Kidney (tissue), 13 donors: ENCODE measurements at regions not wholly inside any gene's neighbourhood (a gene's known extent, or its start where the extent isn't known, plus 50 kb on each side); places are given as distances from the start of the nearest gene placed in this dataset.

Experiments
- DNase-seq, 5 donors: peaks; one replicate each; pipeline ENCODE4 v3.0.0-alpha.2; 2013 to 2020
- FAIRE-seq: peaks from 2 replicates; lab custom pipeline; 2012; peaks lifted over from hg19 to GRCh38; lab: Jason Lieb, UNC
- H3K27ac ChIP-seq, 2 donors: one replicate each; pipeline ENCODE4 v1.7.0; 2013; ENCODE audit warnings: low read depth in 2 of 2, low read length in 2 of 2, inconsistent platforms in 1 of 2
- H3K27me3 ChIP-seq: one replicate; pipeline ENCODE4 v1.7.1; 2013; ENCODE audit warnings: low read length, inconsistent platforms; ENCODE audit not compliant: control insufficient read depth, insufficient read depth
- H3K36me3 ChIP-seq, 3 donors: one replicate each; pipeline versions ENCODE4 v1.7.0 to v1.7.1; 2013; ENCODE audit warnings: low read length in 3 of 3, control low read depth in 1 of 3, inconsistent platforms in 1 of 3; ENCODE audit not compliant: insufficient read depth in 3 of 3, control insufficient read depth in 2 of 3
- H3K4me1 ChIP-seq, 3 donors: one replicate each; pipeline versions ENCODE4 v1.7.0 to v1.7.1; 2013; ENCODE audit warnings: low read length in 3 of 3, inconsistent platforms in 1 of 3, low read depth in 1 of 3; ENCODE audit not compliant: control insufficient read depth in 2 of 3, insufficient read depth in 2 of 3
- H3K4me3 ChIP-seq, 3 donors: one replicate each; pipeline versions ENCODE4 v1.7.0 to v1.8.1; 2013; ENCODE audit warnings: low read length in 3 of 3, control low read depth in 1 of 3, inconsistent platforms in 1 of 3
- H3K9ac ChIP-seq, 3 donors: one replicate each; pipeline versions ENCODE4 v1.7.0 to v1.7.1; 2013; ENCODE audit warnings: low read length in 3 of 3, control low read depth in 1 of 3, inconsistent platforms in 1 of 3
- H3K9me3 ChIP-seq, 3 donors: one replicate each; pipeline versions ENCODE4 v1.7.0 to v1.7.1; 2013; ENCODE audit warnings: low read length in 3 of 3, control low read depth in 1 of 3, inconsistent platforms in 1 of 3; ENCODE audit not compliant: control insufficient read depth in 2 of 3, insufficient read depth in 1 of 3
- CTCF ChIP-seq: IDR thresholded peaks from 3 replicates; pipeline ENCODE4 v1.5.1; 2012; ENCODE audit warnings: mild to moderate bottlenecking, moderate library complexity, borderline replicate concordance; ENCODE audit not compliant: insufficient read depth; ENCODE audit errors: extremely low read depth
- intact Hi-C: fragments of 100-400 bp; cut with DNase I; formaldehyde crosslinking; loops from one replicate; pipeline ENCODE4 v1.11.1; 2022
- donor health status: control.
- donor health status: control.
- donor health status: control.
- donor health status: control.
- donor health status: control.
- donor health status: DM: yes; HTN: yes; CAD: no.
- donor health status: Normal renal cell carcinoma (clear cell type).

GRCh38 chr2:236766850-236767249, 197.2 kb downstream of the ACKR3 start:
- Histone ChIP-seq H3K4me3 (no peak overlapping the region), H3K9me3 (peaks cover 0 to 6% (median 0%) of the 10 kb centered on the region in 3 donors), H3K27ac (no peak overlapping the region), H3K36me3 (no peaks in the 10 kb centered on the region), H3K9ac (no peak overlapping the region), H3K27me3 (no peaks in the 10 kb centered on the region), H3K4me1 (no peaks in the 10 kb centered on the region)
- FAIRE-seq (no peak), DNase-seq (no peak)
- intact Hi-C loops, result loop anchor here (5.0 kb wide), 1 partner anchor 105 kb away; no protein-coding TSS in a partner anchor
- no peak for TF ChIP-seq CTCF

GRCh38 chr2:236767941-236768340, 198.3 kb downstream of the ACKR3 start:
- no peak overlapping the region for H3K4me3 ChIP-seq
- no peaks in the 10 kb centered on the region for H3K36me3 ChIP-seq
- H3K9ac ChIP-seq, result no peak overlapping the region
- TF ChIP-seq CTCF, result no peak
- H3K9me3 ChIP-seq, result peaks cover 0 to 6% (median 0%) of the 10 kb centered on the region in 3 donors
- no peaks in the 10 kb centered on the region for H3K27me3 ChIP-seq
- DNase-seq (no peak), FAIRE-seq (no peak)
- H3K27ac ChIP-seq, result no peak overlapping the region
- no peaks in the 10 kb centered on the region for H3K4me1 ChIP-seq
- intact Hi-C loops, result loop anchor here (5.0 kb wide), 1 partner anchor 106 kb away; no protein-coding TSS in a partner anchor

- TF ChIP-seq CTCF, result no peak
- Histone ChIP-seq H3K27me3 (no peaks in the 10 kb centered on the region), H3K4me1 (no peaks in the 10 kb centered on the region), H3K9ac (no peak overlapping the region), H3K36me3 (no peaks in the 10 kb centered on the region), H3K4me3 (no peak overlapping the region), H3K27ac (no peak overlapping the region), H3K9me3 (peaks cover 0 to 6% (median 0%) of the 10 kb centered on the region in 3 donors)
- DNase-seq (no peak), FAIRE-seq (no peak)
- intact Hi-C loops, result loop anchor here (5.0 kb wide), 1 partner anchor 106 kb away; no protein-coding TSS in a partner anchor
Observed at GRCh38 chr2:236768393-236769140, 198.9 kb downstream of the ACKR3 start.
